ENCODE measurements at regions not wholly inside any gene's neighbourhood (a gene's known extent, or its start where the extent isn't known, plus 50 kb on each side); places are given as distances from the start of the nearest gene placed in this dataset.

DNA sequence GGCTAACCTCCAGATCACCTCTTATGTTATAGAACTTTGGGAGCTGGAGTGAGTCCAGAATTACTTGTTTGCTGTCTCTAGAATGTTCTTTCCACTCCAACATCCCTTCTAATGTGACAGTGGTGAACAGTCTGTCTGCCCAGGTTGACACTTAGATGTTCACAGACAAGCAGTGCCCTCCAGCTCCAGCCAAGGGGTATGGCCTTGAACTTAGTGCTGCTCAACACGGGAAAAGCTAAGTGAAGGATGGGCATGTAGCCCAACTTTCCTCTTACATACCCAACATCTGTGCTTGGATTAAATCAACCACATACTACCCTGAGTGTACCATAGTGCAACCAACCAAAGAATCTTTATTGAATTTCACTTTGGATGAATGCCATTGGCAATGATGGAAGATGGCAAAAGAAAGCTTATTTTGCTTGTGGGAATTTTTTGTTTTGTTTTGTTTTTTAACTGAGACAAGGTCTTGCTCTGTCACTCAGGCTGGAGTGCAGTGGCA, 201.2 kb downstream of the NXNL2 start:
- DNase-seq (ENCODE audit: low read depth, low spot score) (no peak), ATAC-seq (no peak)
- ChIA-PET CTCF (no interaction called here), POLR2A (no interaction called here)
- H3K4me1 ChIP-seq (ENCODE audit: control insufficient read depth, insufficient read depth, low read length), result no peaks in the 10 kb centered on the region
- no peak overlapping the region for H3K4me3 ChIP-seq (ENCODE audit: low read depth in 2 of 2, low read length in 2 of 2)
- H3K9me3 ChIP-seq (ENCODE audit: control insufficient read depth, insufficient read depth, low read depth, low read length), result no peaks in the 10 kb centered on the region
- TF ChIP-seq, protein P1, sequence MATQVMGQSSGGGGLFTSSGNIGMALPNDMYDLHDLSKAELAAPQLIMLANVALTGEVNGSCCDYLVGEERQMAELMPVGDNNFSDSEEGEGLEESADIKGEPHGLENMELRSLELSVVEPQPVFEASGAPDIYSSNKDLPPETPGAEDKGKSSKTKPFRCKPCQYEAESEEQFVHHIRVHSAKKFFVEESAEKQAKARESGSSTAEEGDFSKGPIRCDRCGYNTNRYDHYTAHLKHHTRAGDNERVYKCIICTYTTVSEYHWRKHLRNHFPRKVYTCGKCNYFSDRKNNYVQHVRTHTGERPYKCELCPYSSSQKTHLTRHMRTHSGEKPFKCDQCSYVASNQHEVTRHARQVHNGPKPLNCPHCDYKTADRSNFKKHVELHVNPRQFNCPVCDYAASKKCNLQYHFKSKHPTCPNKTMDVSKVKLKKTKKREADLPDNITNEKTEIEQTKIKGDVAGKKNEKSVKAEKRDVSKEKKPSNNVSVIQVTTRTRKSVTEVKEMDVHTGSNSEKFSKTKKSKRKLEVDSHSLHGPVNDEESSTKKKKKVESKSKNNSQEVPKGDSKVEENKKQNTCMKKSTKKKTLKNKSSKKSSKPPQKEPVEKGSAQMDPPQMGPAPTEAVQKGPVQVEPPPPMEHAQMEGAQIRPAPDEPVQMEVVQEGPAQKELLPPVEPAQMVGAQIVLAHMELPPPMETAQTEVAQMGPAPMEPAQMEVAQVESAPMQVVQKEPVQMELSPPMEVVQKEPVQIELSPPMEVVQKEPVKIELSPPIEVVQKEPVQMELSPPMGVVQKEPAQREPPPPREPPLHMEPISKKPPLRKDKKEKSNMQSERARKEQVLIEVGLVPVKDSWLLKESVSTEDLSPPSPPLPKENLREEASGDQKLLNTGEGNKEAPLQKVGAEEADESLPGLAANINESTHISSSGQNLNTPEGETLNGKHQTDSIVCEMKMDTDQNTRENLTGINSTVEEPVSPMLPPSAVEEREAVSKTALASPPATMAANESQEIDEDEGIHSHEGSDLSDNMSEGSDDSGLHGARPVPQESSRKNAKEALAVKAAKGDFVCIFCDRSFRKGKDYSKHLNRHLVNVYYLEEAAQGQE (IDR thresholded peaks at IDR 0.05; ENCODE audit: insufficient read depth in 1 of 2, low read depth in 2 of 2, low read length in 1 of 2), result no peak
- TF ChIP-seq SIN3A (IDR thresholded peaks at IDR 0.05; ENCODE audit: borderline replicate concordance, insufficient read depth, low read depth, low read length) (no peak), TCF7L2 (IDR thresholded peaks at IDR 0.05; ENCODE audit: low read depth, low read length) (no peak), POLR2AphosphoS5 (IDR thresholded peaks at IDR 0.05; ENCODE audit: low read depth, low read length) (no peak)
- TF ChIP-seq, protein P2, sequence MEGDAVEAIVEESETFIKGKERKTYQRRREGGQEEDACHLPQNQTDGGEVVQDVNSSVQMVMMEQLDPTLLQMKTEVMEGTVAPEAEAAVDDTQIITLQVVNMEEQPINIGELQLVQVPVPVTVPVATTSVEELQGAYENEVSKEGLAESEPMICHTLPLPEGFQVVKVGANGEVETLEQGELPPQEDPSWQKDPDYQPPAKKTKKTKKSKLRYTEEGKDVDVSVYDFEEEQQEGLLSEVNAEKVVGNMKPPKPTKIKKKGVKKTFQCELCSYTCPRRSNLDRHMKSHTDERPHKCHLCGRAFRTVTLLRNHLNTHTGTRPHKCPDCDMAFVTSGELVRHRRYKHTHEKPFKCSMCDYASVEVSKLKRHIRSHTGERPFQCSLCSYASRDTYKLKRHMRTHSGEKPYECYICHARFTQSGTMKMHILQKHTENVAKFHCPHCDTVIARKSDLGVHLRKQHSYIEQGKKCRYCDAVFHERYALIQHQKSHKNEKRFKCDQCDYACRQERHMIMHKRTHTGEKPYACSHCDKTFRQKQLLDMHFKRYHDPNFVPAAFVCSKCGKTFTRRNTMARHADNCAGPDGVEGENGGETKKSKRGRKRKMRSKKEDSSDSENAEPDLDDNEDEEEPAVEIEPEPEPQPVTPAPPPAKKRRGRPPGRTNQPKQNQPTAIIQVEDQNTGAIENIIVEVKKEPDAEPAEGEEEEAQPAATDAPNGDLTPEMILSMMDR (IDR thresholded peaks at IDR 0.05), result no peak
- H3K27me3 ChIP-seq (ENCODE audit: control insufficient read depth, insufficient read depth, low read length), result no peaks in the 10 kb centered on the region
- no peak overlapping the region for H3K27ac ChIP-seq (ENCODE audit: low read length)
- intact Hi-C loops (cut with micrococcal nuclease; ENCODE audit: unreplicated experiment) (loop anchor here (10.0 kb wide), 1 partner anchor 141 kb away; no protein-coding TSS in a partner anchor), in situ Hi-C loops (cut with HindIII; ENCODE audit: low pct_unique_long_range_greater_than_20kb, low sequenced_read_pairs) (no loop called here)
- BruUV-seq (replicated peaks), result no TSS peak
- no peaks in the 10 kb centered on the region for H3K36me3 ChIP-seq (ENCODE audit: control insufficient read depth, insufficient read depth, low read length)

- DNase-seq (ENCODE audit: low read depth, low spot score) (no peak), ATAC-seq (no peak)
- H3K4me1 ChIP-seq (ENCODE audit: control insufficient read depth, insufficient read depth, low read length), result no peaks in the 10 kb centered on the region
- POLR2A ChIA-PET, result no interaction called here
- no peaks in the 10 kb centered on the region for H3K27me3 ChIP-seq (ENCODE audit: control insufficient read depth, insufficient read depth, low read length)
- BruUV-seq (replicated peaks), result no TSS peak
- H3K36me3 ChIP-seq (ENCODE audit: control insufficient read depth, insufficient read depth, low read length), result no peaks in the 10 kb centered on the region
- CTCF ChIA-PET, result no interaction called here
- TF ChIP-seq, protein P1 (IDR thresholded peaks at IDR 0.05; ENCODE audit: insufficient read depth in 1 of 2, low read depth in 2 of 2, low read length in 1 of 2), result no peak
- TF ChIP-seq TCF7L2 (IDR thresholded peaks at IDR 0.05; ENCODE audit: low read depth, low read length), result no peak
- TF ChIP-seq SIN3A (IDR thresholded peaks at IDR 0.05; ENCODE audit: borderline replicate concordance, insufficient read depth, low read depth, low read length), result no peak
- TF ChIP-seq, protein P2 (IDR thresholded peaks at IDR 0.05), result no peak
- TF ChIP-seq POLR2AphosphoS5 (IDR thresholded peaks at IDR 0.05; ENCODE audit: low read depth, low read length), result no peak
- H3K9me3 ChIP-seq (ENCODE audit: control insufficient read depth, insufficient read depth, low read depth, low read length), result no peaks in the 10 kb centered on the region
- in situ Hi-C loops (cut with HindIII; ENCODE audit: low pct_unique_long_range_greater_than_20kb, low sequenced_read_pairs), result no loop called here
- intact Hi-C loops (cut with micrococcal nuclease; ENCODE audit: unreplicated experiment), result loop anchor here (10.0 kb wide), 1 partner anchor 142 kb away; no protein-coding TSS in a partner anchor
- no peak overlapping the region for H3K4me3 ChIP-seq (ENCODE audit: low read depth in 2 of 2, low read length in 2 of 2)
- H3K27ac ChIP-seq (ENCODE audit: low read length), result no peak overlapping the region
Measured at GRCh38 chr9:88737031-88737430, 202.1 kb downstream of the NXNL2 start.
